ENCODE measurements at regions not wholly inside any gene's neighbourhood (a gene's known extent, or its start where the extent isn't known, plus 50 kb on each side); places are given as distances from the start of the nearest gene placed in this dataset.

DNA sequence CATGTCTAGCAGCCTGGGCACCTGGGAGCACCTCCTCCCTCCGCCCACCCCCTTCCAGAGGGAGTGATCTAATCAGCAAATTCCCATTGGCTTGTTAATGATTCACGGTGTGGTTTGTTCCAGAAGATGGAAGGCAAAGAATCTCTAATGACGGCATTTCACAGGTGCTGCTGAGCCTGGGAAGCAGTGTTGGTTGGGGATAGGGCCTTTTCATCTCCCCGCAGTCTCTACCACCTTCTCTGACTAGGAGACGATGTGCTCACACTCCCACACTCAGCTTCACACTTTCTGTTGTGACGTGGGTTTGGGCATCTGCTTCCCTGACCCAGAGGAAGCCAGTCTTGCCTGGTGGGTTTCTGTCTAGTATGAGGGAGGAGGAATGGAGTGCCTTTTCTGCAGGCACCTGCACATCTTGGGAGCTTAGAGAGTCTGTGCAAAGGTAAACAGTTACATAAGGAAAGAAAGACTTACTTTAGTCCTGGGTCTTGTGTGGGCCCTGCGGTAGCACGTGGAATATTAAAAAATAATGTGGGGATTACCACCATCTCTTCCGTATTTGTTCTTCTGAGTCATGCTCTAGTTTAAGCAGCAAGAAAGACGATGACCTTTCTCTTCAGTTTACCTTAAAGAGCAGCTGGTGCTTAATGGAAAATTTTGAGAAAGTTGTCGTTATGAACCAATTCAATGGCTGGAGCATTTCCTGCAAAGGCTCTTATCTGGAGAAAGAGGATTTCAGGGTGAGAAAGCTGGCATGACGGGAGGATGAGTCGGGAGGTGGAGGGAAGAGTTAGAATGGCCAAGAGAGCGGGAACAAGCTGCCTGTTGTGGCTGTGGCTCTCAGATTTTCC lies 70.6 kb upstream of the ARHGAP5 start:
- no peak for DNase-seq

DNA sequence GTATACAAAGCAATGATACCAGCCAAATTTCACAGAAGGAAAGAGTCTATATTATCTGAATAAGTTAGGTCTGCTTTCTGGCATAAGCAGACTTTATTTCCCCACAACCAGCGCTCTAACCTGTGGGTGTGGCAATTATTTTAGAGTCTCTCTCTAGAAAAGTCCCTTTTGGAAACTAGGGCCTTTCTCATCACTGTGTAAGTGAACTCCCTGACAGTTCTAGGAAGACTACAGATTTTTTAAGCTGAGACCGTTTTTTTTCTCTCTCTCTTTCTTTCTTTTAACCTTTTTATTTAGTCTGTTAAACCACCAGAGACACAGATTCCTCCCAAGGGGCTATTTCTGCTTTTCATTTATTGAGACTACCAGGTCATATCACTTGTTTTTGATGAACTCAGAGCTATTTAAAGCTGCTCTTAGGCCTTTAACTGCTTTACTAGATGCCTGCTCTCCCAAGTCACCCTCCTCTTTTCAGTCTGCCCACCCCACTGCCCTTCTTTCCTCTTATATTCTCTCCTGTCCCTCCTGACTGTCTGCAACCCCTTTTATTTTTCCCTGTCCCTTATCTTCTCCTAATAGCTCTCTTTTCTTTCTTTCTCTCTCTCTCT lies 69.2 kb upstream of the ARHGAP5 start:
- no peak for DNase-seq

DNA sequence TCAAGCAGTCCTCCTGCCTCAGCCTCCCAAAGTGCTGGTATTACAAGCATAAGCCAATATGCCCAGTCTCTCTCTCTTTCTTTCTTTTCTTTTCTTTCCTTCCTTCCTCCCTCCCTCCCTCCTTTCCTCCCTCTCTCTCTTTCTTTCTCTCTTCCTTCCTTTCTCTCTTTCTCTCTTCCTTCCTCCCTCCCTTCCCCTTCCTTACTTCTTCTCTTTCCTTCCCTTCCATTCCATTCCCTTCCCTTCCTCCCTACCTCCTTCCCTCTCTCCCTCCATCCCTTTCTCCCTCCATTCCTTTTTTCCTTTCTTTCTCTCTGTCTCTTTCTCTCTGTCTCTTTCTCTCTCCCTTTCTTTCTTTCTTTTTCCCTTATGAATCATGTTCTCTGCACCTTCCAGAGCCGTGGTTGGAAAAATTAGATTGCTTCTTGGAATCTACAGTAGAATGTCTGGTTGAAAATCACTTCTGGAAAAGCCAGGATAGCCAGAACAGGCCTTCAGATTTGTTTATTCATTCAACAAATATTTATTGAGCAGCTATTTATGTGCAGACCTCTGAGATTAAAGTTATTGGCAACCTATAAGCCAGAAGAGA lies 68.4 kb upstream of the ARHGAP5 start:
- no peak for DNase-seq

DNA sequence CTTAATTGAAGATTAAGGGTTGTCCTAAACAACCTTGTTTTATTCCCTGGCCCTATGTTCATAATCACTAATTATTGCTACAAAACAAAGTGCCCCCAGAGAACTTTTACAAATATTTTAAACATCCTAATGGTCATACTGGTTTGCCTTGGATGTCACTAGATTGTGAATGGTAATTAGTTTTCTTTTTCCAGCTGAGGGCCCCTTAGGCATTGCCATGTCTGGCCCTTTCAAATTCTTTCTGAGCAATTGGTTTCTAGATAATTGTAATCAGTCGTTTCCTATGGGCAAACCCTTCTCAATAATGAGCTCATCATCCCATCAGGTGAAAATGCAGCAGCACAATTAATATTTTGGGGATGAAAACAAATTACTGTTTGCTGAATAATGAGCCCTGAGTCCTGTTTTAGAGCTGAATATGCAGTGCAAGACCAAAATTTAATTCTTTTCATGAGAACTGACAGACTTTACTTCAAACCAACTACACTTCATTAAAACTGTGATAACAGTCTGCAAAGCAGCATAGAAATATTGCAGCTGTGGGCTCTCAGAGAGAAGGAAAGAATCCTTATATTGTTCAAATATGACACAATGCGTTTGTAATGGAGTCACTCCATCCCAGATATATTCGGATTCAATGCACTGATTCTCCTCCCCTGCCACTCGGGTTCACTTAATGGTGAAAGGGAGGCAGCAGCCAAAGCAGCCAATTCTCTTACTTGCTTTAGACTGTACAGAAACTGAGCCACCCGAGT lies 67.7 kb upstream of the ARHGAP5 start:
- no peak for DNase-seq

DNA sequence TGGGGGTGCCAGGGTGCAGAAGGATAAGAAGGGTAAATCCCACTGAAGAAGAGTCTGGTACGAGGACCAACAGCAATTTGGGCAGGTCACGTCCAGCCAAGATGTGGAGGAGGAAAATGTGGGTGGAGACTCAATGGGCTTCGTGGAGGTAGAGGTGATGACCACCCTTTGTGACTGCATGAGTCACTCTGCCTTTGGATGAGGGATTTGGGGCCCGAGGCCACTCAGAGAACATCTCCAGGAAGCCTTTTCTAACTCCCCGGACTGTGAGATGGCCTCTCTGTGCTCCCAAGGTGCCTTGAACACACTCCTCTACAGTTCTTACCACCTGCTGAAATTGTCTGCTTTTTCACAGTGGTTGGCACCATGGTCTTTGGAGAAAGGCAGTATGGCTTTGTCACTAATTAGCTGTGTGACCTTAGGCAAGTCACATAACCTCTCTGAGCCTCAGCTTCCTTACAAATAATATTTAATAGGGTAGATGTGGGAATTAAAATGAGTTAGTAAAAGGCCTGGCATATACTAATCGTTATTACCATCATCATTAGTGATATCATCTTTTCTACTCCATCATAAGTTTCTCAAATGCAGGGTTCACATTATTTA lies 67.0 kb upstream of the ARHGAP5 start:
- no peak for DNase-seq

DNA sequence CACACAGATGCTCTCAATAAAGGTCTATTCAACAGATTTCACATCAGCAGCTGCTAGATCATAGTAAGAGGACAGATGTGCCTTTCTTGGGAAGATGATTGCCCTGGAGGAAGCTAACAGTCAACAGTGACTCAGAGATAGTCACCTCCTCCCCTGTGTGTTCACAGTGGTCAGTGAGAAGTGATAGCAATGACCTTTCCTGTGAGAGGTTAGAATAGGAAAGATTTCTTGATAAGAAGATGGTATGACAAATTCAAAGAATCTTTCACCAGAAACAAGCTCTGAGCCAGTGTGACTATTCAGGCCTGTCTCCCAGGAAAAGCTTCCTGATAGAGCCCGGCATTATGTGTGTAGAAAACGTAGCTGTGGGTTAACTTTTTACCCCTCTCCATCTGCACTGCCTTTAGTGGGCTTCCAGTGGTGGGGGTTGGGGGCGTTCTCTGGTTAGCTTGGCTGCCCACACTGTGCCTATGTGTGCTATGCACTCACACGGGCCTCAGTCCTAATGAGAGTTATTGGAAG lies 66.4 kb upstream of the ARHGAP5 start:
- DNase-seq = no peak

DNA sequence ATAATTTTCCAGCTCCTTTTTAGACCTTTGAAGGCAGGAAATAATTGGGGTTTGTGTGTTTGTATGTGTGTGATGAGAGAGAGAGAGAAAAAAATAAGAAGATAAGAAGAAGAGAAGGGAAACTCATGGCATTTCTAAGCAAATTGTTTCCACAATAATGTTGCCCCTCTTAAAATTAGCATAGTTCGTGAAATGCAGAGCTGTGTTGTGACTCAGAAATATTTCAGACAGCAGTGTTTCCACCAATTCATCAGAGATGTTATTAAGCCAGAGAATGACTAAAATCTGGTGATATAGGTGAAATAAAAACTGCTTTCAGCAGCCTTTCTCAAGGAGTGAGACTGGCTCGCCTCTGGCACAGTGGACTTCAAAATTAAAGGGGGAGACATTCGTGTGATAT lies 65.9 kb upstream of the ARHGAP5 start:
- no peak for DNase-seq

DNA sequence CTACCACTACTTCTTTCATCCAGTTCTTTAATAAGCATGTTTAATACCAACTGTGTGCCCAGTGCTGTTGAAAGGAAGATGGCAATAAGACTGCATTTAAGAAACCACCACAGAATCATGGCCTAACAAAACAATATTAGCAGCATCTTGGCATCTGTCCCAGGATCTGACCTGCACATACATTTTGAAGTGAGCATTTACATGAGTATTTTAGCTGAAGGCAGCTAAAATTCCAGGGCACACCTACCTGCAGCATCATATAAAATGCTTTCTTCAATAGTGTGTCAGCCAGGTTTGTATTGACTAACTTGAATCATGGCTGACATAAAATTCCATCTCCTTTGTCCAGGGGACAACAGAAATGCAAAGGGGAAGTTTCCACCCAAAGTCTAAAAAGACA lies 65.0 kb upstream of the ARHGAP5 start:
- DNase-seq = no peak

DNA sequence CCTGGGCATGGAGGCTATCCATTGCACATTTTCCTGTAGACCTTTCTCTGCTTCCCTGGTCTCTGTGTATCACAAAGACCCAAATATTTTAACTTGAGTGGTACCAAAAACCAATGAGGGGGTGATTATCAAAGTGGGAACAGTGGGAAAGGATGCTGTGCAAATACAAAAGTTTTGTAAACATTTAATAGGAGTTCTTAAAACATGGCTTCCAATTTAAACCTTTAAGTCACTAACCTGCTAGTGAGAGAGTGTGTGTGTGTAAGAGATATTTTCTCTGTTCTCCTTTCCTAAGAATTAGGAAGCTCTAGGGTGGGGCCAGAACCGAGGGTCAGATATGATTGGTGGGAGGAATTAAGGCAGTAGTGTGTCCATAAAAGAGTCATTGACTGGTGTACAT lies 64.5 kb upstream of the ARHGAP5 start:
- no peak for DNase-seq

DNA sequence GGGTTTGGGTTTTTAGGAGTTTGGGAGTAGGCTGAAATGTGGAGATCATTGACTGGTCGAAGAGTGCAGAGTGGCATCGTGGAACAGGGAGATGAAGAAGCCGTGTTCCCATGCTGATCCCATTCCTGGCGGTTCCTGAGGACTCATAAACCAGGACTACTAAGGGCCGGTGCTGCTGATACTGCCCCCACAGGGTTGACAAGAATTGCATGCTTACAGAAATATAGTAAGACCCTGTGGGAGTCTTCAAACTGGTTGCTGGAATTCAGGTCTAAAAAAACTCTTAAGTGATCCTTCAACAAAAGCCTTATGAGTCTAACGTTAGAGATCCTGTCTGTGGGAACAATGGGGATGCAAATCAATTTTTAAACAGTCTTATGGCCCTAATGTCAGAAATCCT lies 64.0 kb upstream of the ARHGAP5 start:
- no peak for DNase-seq

DNA sequence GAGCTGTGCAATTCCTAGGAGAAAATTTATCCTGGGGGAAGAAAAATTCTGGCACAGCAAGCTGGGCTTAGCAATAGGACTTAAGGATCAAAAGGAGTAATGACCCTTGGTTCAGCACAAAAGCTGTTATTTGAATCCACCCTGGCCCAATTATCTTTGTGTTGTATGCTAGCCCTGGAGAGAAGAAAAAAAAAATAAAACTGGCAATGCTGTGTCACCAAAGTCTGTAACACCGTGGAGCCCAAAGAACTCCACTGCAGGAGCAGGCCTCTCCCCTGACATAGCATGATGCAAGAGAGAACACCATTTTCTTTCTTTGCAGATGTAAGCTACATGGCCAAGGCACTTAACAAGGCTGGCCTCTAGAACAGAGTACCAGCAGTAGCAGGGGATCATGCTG lies 63.0 kb upstream of the ARHGAP5 start:
- DNase-seq = no peak

DNA sequence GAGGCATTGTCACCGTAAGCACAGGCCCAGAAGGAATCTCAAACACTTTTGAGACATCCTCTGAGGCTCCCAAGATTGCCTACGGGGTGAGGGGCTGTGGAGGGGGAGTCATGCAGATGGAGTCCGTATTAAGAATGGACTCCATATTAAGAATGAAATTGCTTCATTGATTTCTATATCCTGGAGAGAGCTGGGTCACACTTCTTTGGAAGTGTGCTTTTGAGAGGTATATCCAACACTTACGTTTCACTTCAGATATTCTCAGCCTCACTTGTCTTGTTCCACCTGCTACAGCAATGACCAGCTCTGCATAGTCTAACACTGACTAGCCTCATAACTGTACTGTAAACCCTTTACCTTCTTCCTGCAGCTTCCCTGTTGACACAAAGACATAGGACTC lies 62.6 kb upstream of the ARHGAP5 start:
- DNase-seq = no peak

DNA sequence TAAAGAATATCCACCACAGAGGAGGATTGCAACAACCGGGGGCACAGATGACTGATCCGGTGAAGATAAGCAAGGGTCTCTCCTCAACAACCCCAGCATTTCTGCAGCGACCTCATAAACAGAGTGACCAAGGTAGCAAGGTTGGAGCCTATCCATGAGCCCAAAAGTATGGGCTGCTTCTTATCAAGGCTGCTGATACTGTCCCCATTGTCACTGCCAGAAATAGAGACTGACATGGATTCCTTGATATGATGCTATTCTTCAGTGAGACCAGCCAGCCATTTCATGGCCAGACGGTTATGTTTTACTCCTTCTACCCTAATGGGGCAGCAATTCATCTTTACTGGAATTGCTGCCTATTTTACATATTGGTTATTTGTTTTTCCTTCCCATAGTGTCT lies 61.9 kb upstream of the ARHGAP5 start:
- no peak for DNase-seq

DNA sequence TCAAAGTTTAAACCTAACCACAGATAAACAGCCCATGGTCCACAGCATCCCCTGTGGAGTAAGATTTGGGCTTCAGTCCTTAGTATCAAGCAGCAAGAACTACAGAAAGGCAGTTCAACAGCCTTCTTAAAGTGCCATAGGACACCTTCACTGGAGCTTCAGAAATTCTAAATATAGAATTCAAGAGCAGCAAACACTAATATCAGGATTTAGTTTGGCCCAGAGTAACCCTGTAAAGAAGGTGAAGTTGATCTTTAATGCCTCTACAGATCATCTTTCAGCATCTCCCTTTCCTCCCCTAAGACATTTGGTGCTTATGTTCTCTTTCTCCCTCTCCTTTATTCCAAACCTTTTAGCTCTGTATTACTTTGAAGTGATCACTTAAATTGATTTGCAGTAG lies 59.5 kb upstream of the ARHGAP5 start:
- DNase-seq = no peak

DNA sequence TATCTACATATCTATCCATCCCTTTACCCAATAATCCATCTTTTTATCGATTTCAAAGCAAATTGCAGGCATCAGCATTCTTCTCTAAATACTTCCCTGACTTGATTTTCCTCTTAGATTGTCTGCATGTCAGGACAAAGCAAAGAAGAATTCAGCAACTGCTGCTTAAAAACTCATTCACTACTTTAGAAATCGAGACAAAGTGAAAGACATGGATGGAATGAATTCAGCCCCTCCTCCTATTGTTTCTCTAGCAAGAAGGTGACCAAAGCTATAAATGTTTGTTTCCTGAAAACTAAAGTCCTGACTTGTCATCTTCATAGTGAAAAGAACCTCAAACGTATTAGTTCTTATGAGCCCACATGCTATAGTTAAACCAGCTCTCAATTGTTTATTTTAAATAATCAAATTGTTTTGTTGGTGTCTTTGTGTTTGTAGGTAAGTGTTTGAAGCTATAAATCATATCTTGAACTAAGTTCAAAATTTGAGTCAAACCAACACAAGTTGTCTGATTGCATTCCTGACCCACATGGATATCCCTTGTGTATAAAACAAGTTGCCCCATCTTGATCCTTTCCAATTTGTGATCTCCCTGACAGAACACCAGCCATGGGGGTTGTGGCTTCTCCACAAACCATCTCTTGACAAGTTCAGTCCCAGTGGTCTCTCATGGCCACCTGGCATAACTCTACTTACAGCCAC lies 58.6 kb upstream of the ARHGAP5 start:
- DNase-seq = no peak

DNA sequence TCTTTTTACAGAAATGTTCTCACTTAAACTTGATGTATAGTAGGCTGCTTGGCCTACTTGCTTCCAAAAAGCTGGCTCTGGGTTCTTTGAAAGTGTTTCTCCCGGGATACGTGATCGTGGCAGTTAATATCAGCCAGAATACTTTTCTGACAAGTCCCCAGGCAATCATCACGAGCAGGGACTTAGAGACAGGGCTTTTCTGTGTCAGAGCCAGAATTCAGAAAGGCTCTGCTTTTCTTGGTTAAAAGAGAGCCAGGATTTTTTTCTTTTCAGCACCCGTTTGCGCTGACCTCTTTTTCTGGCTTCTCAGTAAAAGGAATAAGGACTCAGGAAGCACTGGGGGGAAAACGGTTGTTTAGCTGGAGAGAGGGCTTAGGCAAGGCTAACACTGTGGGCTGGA lies 57.8 kb upstream of the ARHGAP5 start:
- no peak for DNase-seq

DNA sequence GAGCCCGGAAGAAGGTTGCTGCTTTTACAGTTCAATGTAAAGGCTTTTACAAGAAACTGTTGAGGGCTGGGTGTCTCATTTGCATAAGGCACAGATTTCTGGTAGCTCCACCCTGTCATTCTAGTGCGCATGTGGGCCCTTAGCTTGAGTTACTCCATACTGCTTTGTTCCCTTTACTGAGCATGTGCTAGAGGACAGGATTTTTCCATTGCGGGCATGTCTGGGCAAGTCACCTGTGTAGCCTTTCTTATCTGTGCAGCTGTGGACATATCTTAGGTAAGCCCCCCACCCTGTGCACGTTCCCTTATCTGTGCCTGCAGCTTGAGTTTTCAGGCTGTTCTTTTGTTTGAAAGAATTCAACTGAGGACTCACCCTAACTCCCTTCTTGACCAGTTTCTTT lies 56.2 kb upstream of the ARHGAP5 start:
- DNase-seq = no peak

DNA sequence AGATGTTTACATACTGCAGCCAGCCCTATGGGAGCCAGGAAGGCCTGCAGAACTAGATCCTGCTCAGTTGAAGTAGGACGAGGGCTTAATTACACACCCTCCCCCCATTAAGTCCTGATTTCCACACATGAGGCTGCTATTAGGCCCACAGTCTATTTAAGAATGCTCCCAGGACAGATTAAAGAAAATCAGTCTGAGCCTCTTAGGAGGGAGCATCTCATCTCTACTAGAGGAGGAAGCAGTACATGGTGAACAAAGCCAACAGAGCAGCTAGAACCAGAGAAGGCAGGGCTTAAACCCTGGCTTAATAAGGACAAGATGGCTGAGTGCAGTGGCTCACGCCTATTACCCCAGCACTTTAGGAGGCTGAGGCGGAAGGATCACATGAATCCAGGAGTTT lies 55.8 kb upstream of the ARHGAP5 start:
- DNase-seq = no peak

DNA sequence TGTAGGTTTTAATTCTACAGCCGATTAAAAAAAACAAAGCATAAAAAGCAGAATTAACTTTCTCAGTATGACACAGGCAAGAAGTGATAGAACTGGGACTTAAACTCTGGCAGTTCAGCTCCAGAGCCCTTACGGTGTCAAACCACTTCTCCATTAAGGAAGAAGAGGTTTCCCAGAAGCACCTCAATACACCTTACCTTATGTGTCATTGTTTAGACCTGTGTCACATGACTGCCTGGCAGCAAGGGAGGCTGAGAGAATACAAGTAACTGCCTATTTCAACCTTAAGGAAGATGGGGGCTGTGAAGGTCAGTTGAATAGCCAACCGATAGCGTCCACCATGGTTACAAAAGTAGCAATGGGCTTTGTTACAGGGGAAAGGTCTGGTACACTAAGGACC lies 54.6 kb upstream of the ARHGAP5 start:
- DNase-seq = no peak

DNA sequence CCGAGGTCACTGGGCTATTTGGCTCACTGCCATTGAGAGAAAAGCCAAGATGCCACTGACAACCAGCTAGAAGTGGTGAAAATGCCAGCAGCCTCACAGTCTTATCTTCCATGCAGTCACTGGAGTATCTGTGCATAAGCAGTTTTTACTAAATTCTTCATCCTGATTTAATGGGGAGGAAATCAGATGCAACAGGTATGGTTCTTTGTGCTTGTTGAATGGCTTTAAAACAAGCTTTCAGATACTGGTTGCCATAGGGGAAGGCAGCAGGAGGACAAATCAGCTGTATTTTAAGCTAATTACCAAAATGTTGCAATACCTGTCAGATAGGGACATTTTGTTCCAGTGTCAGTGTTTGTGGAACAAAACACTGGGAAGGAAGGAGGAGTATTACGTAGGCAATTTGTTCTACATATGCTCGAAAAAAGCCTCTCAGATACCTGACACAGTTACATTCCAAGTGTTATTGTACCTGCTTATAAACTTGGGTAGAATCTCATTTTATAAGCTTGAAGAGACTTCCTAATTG lies 54.1 kb upstream of the ARHGAP5 start:
- no peak for DNase-seq

DNA sequence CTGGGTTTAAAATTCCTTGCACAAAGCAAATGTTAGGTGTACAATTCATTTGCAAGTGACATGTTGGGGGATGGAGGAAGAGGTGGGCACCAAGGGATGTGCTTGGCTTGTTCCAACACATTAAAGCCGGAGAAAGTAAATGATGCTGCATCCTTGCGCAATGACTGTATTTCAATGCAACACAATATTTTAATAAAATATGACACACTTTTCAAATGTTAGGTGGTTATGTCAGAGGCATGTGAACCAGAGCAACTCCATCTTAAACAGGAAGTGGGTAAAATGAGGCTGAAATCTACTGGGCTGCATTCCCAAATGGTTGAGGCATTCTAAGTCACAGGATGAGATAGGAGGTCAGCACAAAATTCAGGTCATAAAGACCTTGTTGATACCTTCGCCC lies 53.6 kb upstream of the ARHGAP5 start:
- no peak for DNase-seq
